H9 (cell line): ENCODE measurements at regions not wholly inside any gene's neighbourhood (a gene's known extent, or its start where the extent isn't known, plus 50 kb on each side); places are given as distances from the start of the nearest gene placed in this dataset.

ENCODE experiments used
- DNase-seq: peaks from one replicate; pipeline ENCODE4 v3.0.0-alpha.2; 2017
- H2AFZ ChIP-seq: one replicate; pipeline ENCODE4 v1.6.1; 2013; ENCODE audit warnings: mild to moderate bottlenecking, low read length, control low read depth, moderate library complexity
- H2AK5ac ChIP-seq: 2 replicates; pipeline ENCODE4 v1.6.1; 2013; ENCODE audit warnings: low read length, control low read depth, mixed read lengths; ENCODE audit not compliant: insufficient read length
- H2BK120ac ChIP-seq: one replicate; pipeline ENCODE4 v1.6.1; 2013; ENCODE audit warnings: low read depth, mild to moderate bottlenecking, low read length, control low read depth, inconsistent platforms; ENCODE audit not compliant: poor library complexity, severe bottlenecking
- H2BK12ac ChIP-seq: 2 replicates; pipeline ENCODE4 v1.6.1; 2013; ENCODE audit warnings: low read length, control low read depth, mixed read lengths, low read depth; ENCODE audit not compliant: insufficient read length
- H2BK15ac ChIP-seq: 2 replicates; pipeline ENCODE4 v1.6.1; 2013; ENCODE audit warnings: low read depth, low read length, control low read depth
- H2BK20ac ChIP-seq: one replicate; pipeline ENCODE4 v1.6.1; 2013; ENCODE audit warnings: low read depth, mild to moderate bottlenecking, low read length, control low read depth, inconsistent platforms; ENCODE audit not compliant: poor library complexity, severe bottlenecking
- H2BK5ac ChIP-seq: 2 replicates; pipeline ENCODE4 v1.6.1; 2013; ENCODE audit warnings: low read length, control low read depth, mixed read lengths; ENCODE audit not compliant: insufficient read length
- H3K14ac ChIP-seq: 2 replicates; pipeline ENCODE4 v1.6.1; 2013; ENCODE audit warnings: low read length, control low read depth; ENCODE audit not compliant: insufficient read depth
- H3K18ac ChIP-seq: 2 replicates; pipeline ENCODE4 v1.6.1; 2013; ENCODE audit warnings: low read depth, mild to moderate bottlenecking, mixed read lengths, low read length, control low read depth; ENCODE audit not compliant: insufficient read length
- H3K23ac ChIP-seq: 2 replicates; pipeline ENCODE4 v1.6.1; 2013; ENCODE audit warnings: low read length, control low read depth, mixed read lengths, low read depth; ENCODE audit not compliant: insufficient read length
- H3K23me2 ChIP-seq: 2 replicates; pipeline ENCODE4 v1.6.1; 2013; ENCODE audit warnings: low read depth, mild to moderate bottlenecking, mixed read lengths, low read length, control low read depth; ENCODE audit not compliant: insufficient read length, poor library complexity, severe bottlenecking
- H3K27ac ChIP-seq: 2 replicates; pipeline ENCODE4 v1.5.1; 2013; ENCODE audit warnings: low read length, control low read depth, mixed read lengths, low read depth; ENCODE audit not compliant: insufficient read length
- H3K27me3 ChIP-seq: 2 replicates; pipeline ENCODE4 v1.6.1; 2013; ENCODE audit warnings: low read length, control low read depth, inconsistent platforms; ENCODE audit not compliant: insufficient read depth
- H3K4ac ChIP-seq: 2 replicates; pipeline ENCODE4 v1.6.1; 2013; ENCODE audit warnings: low read depth, mild to moderate bottlenecking, control low read depth, inconsistent platforms, low read length, moderate library complexity
- H3K4me1 ChIP-seq: 2 replicates; pipeline ENCODE4 v1.6.1; 2013; ENCODE audit warnings: low read length, control low read depth, inconsistent platforms; ENCODE audit not compliant: insufficient read depth
- H3K4me2 ChIP-seq: 2 replicates; pipeline ENCODE4 v1.6.1; 2013; ENCODE audit warnings: low read length, control low read depth, mixed read lengths; ENCODE audit not compliant: insufficient read length, insufficient read depth
- H3K56ac ChIP-seq: 2 replicates; pipeline ENCODE4 v1.6.1; 2013; ENCODE audit warnings: low read depth, mild to moderate bottlenecking, mixed read lengths, low read length, control low read depth; ENCODE audit not compliant: insufficient read length
- H3K79me1 ChIP-seq: 2 replicates; pipeline ENCODE4 v1.6.1; 2013; ENCODE audit warnings: low read depth, mild to moderate bottlenecking, moderate library complexity, low read length, control low read depth, inconsistent platforms; ENCODE audit not compliant: insufficient read depth, poor library complexity, severe bottlenecking
- H3K79me2 ChIP-seq: 2 replicates; pipeline ENCODE4 v1.6.1; 2013; ENCODE audit warnings: low read length, control low read depth, inconsistent platforms; ENCODE audit not compliant: insufficient read depth
- H3K9ac ChIP-seq: 2 replicates; pipeline ENCODE4 v1.6.1; 2013; ENCODE audit warnings: low read length, control low read depth, mixed read lengths; ENCODE audit not compliant: insufficient read length; ENCODE audit errors: extremely low read depth
- H3K9me3 ChIP-seq: one replicate; pipeline ENCODE4 v1.6.1; 2013; ENCODE audit warnings: low read depth, low read length, inconsistent platforms; ENCODE audit not compliant: control insufficient read depth
- H3T11ph ChIP-seq: one replicate; pipeline ENCODE4 v1.6.1; 2013; ENCODE audit warnings: mild to moderate bottlenecking, low read length, control low read depth, inconsistent platforms
- H4K20me1 ChIP-seq: one replicate; pipeline ENCODE4 v1.6.1; 2013; ENCODE audit not compliant: control insufficient read depth, insufficient read length, insufficient read depth
- H4K5ac ChIP-seq: 2 replicates; pipeline ENCODE4 v1.6.1; 2013; ENCODE audit warnings: low read depth, mild to moderate bottlenecking, mixed read lengths, low read length, control low read depth; ENCODE audit not compliant: insufficient read length
- H4K8ac ChIP-seq: replicated peaks from 2 replicates; pipeline ENCODE4 v1.6.1; 2013; ENCODE audit warnings: low read length, control low read depth, mixed read lengths, low read depth; ENCODE audit not compliant: insufficient read length
- H4K91ac ChIP-seq: 2 replicates; pipeline ENCODE4 v1.6.1; 2013; ENCODE audit warnings: low read depth, mild to moderate bottlenecking, moderate library complexity, mixed read lengths, low read length, control low read depth; ENCODE audit not compliant: insufficient read length
- H3K27ac Mint-ChIP-seq, 3 experiments: 2 replicates in 2 of 3; 3 replicates in 1 of 3; pipeline ENCODE4 v1.8.0; 2020 to 2021; ENCODE audit warnings: mixed read lengths in 3 of 3, mild to moderate bottlenecking in 1 of 3, moderate library complexity in 1 of 3
- H3K27me3 Mint-ChIP-seq: 2 replicates; pipeline ENCODE4 v1.8.0; 2021; ENCODE audit warnings: low read depth, mild to moderate bottlenecking, moderate library complexity, mixed read lengths
- H3K36me3 Mint-ChIP-seq, 3 experiments: 2 replicates in 2 of 3; 3 replicates in 1 of 3; pipeline ENCODE4 v1.8.0; 2020 to 2021; ENCODE audit warnings: low read depth in 3 of 3, mixed read lengths in 3 of 3; ENCODE audit not compliant: insufficient read depth in 1 of 3
- H3K4me1 Mint-ChIP-seq, 2 experiments: 2 replicates each; pipeline ENCODE4 v1.8.0; 2020; ENCODE audit warnings: mixed read lengths in 2 of 2
- H3K4me3 Mint-ChIP-seq, 2 experiments: 2 replicates in 1 of 2; 3 replicates in 1 of 2; pipeline ENCODE4 v1.8.0; 2020 to 2021; ENCODE audit warnings: mild to moderate bottlenecking in 2 of 2, mixed read lengths in 2 of 2, moderate library complexity in 1 of 2
- H3K9me3 Mint-ChIP-seq, 2 experiments: 2 replicates in 1 of 2; 3 replicates in 1 of 2; pipeline ENCODE4 v1.8.0; 2020; ENCODE audit warnings: mild to moderate bottlenecking in 2 of 2, mixed read lengths in 2 of 2, moderate library complexity in 1 of 2
- CTCF ChIP-seq: fragments of 200-600 bp; sonication (generic); conservative IDR thresholded peaks from 3 replicates; pipeline ENCODE4 v1.8.0; 2021; ENCODE audit warnings: antibody characterized with exemption, mild to moderate bottlenecking
- WGBS: extraction: QIAGEN DNeasy Blood & Tissue Kit; methylation state at CpG from one replicate; pipeline ENCODE4 v1.1.7; 2013; ENCODE audit warnings: missing lambda C conversion rate, low lambda C conversion rate, mixed read lengths; ENCODE audit not compliant: insufficient read length; ENCODE audit errors: extremely low coverage; 5-methylcytosine and 5-hydroxymethylcytosine counted together

DNA sequence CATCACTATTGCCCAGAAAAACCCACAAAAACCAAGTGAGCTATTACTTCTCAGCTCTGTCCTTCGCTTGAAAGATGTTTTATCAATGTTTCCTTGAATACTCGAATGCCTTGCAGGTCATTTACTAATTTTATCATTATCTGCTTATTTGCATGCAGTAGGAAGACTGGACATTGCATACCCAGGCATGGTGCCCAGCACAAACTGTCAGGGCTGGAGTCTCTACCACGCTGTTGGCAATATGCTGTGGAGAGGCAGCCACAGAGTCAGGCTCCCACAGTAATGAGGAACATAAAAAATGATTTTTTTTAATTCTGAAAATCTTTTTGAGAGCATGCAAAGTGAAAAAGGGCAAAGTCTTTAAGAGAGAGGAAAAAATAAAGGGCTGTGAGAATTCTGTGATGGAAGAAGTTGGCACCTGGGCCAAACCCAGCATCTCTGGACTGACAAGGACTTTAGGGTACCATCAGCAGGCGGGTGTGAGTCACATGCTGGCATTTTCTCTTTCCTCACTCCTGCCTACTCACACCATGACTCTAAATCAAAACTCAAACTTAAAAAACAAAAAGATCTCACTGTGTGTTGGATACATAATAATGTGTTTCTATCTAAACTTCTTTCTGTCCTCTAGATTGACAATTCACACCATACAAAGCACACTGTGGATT, 709.8 kb upstream of the FANCL start:
- Histone ChIP-seq H2BK15ac (no peak overlapping the region), H2BK12ac (no peak overlapping the region), H2AFZ (no peak overlapping the region), H2BK20ac (no peak overlapping the region), H3K23ac (no peak overlapping the region), H3K23me2 (no peaks in the 10 kb centered on the region), H3K27me3 (no peaks in the 10 kb centered on the region), H3T11ph (no peak overlapping the region), H3K56ac (no peak overlapping the region), H3K79me1 (no peaks in the 10 kb centered on the region), H3K14ac (no peak overlapping the region), H3K18ac (no peak overlapping the region), H2AK5ac (no peak overlapping the region), H3K9me3 (no peaks in the 10 kb centered on the region), H2BK120ac (no peak overlapping the region), H3K4me1 (peaks cover 22% of the 10 kb centered on the region), H3K4ac (no peak overlapping the region), H3K4me2 (no peak overlapping the region), H2BK5ac (no peak overlapping the region), H3K27ac (no peak overlapping the region), H4K8ac (no peak overlapping the region), H4K5ac (no peak overlapping the region), H3K79me2 (no peaks in the 10 kb centered on the region), H3K9ac (no peak overlapping the region), H4K91ac (no peak overlapping the region), H4K20me1 (no peaks in the 10 kb centered on the region)
- Mint-ChIP-seq H3K27ac (no peak overlapping the region; a peak in 1 of 7 replicates), H3K36me3 (no peaks in the 10 kb centered on the region), H3K4me3 (no peak overlapping the region), H3K27me3 (no peaks in the 10 kb centered on the region), H3K9me3 (no peaks in the 10 kb centered on the region), H3K4me1 (peaks cover 39 to 40% of the 10 kb centered on the region in 2 experiments)
- no peak for DNase-seq
- no peak for TF ChIP-seq CTCF
- WGBS = no CpG with 5 or more reads among the region's 4 CpGs
